ENCODE measurements at regions not wholly inside any gene's neighbourhood (a gene's known extent, or its start where the extent isn't known, plus 50 kb on each side); places are given as distances from the start of the nearest gene placed in this dataset.

GRCh38 chr16:80323187-80323807 lies 217.5 kb upstream of the DYNLRB2 start:
- TF ChIP-seq, protein P1, sequence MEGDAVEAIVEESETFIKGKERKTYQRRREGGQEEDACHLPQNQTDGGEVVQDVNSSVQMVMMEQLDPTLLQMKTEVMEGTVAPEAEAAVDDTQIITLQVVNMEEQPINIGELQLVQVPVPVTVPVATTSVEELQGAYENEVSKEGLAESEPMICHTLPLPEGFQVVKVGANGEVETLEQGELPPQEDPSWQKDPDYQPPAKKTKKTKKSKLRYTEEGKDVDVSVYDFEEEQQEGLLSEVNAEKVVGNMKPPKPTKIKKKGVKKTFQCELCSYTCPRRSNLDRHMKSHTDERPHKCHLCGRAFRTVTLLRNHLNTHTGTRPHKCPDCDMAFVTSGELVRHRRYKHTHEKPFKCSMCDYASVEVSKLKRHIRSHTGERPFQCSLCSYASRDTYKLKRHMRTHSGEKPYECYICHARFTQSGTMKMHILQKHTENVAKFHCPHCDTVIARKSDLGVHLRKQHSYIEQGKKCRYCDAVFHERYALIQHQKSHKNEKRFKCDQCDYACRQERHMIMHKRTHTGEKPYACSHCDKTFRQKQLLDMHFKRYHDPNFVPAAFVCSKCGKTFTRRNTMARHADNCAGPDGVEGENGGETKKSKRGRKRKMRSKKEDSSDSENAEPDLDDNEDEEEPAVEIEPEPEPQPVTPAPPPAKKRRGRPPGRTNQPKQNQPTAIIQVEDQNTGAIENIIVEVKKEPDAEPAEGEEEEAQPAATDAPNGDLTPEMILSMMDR (IDR thresholded peaks at IDR 0.05; ENCODE audit: low read depth, low read length, poor library complexity, severe bottlenecking): no peak
- TF ChIP-seq EZH2phosphoT487 (IDR thresholded peaks at IDR 0.05; ENCODE audit: borderline replicate concordance, low read length): no peak

Data from DOHH2 (cell line).